ENCODE measurements at regions not wholly inside any gene's neighbourhood (a gene's known extent, or its start where the extent isn't known, plus 50 kb on each side); places are given as distances from the start of the nearest gene placed in this dataset.

GRCh38 chr5:63408984-63409383 lies 553.3 kb downstream of the HTR1A start:
- H3K36me3 ChIP-seq (ENCODE audit: insufficient read depth, low read length) = no peaks in the 10 kb centered on the region
- TF ChIP-seq REST (IDR thresholded peaks at IDR 0.05; ENCODE audit: borderline replicate concordance) (peak; percentile 86), TAF1 (IDR thresholded peaks at IDR 0.05; ENCODE audit: low read depth) (no peak), MXI1 (conservative IDR thresholded peaks at IDR 0.05; ENCODE audit: poor library complexity, severe bottlenecking) (no peak), RAD21 (conservative IDR thresholded peaks at IDR 0.05) (no peak), EZH2 (IDR thresholded peaks at IDR 0.05; ENCODE audit: borderline replicate concordance, insufficient read depth, low read length, poor library complexity, severe bottlenecking) (no peak), EP300 (conservative IDR thresholded peaks at IDR 0.05; ENCODE audit: poor library complexity, severe bottlenecking) (peak; percentile 87), CTCF (IDR thresholded peaks at IDR 0.05; ENCODE audit: poor library complexity, severe bottlenecking) (no peak), SMC3 (conservative IDR thresholded peaks at IDR 0.05; ENCODE audit: poor library complexity) (no peak), POLR2AphosphoS5 (IDR thresholded peaks at IDR 0.05) (peak; percentile 72)
- no peaks in the 10 kb centered on the region for H3F3A ChIP-seq (ENCODE audit: insufficient read depth, low read length, poor library complexity, severe bottlenecking)
- H2AFZ ChIP-seq (ENCODE audit: low read depth, low read length) = no peak overlapping the region
- no peaks in the 10 kb centered on the region for H3K79me2 ChIP-seq (replicated peaks; ENCODE audit: insufficient read depth, low read length)
- H3K9ac ChIP-seq (ENCODE audit: low read length) = no peak overlapping the region
- H3K9me3 ChIP-seq (ENCODE audit: low read length) = no peaks in the 10 kb centered on the region
- no peak overlapping the region for H3K27ac ChIP-seq (ENCODE audit: low read length)
- no peaks in the 10 kb centered on the region for H3K27me3 ChIP-seq (ENCODE audit: insufficient read depth, low read depth, low read length)
- no peaks in the 10 kb centered on the region for H3K9me2 ChIP-seq (ENCODE audit: insufficient read depth, low read length)
- H3K4me2 ChIP-seq (ENCODE audit: low read length) = no peak overlapping the region
- no peak overlapping the region for H3K4me3 ChIP-seq (ENCODE audit: low read length)
- no peaks in the 10 kb centered on the region for H4K20me1 ChIP-seq (ENCODE audit: insufficient read depth)

- TF ChIP-seq REST (IDR thresholded peaks at IDR 0.05; ENCODE audit: borderline replicate concordance) = no peak
- peak; percentile 97 for TF ChIP-seq SMC3 (conservative IDR thresholded peaks at IDR 0.05; ENCODE audit: poor library complexity)
- no peak for TF ChIP-seq TAF1 (IDR thresholded peaks at IDR 0.05; ENCODE audit: low read depth)
- peak; percentile 91 for TF ChIP-seq CTCF (IDR thresholded peaks at IDR 0.05; ENCODE audit: poor library complexity, severe bottlenecking)
- no peak for TF ChIP-seq MXI1 (conservative IDR thresholded peaks at IDR 0.05; ENCODE audit: poor library complexity, severe bottlenecking)
- no peak for TF ChIP-seq EP300 (conservative IDR thresholded peaks at IDR 0.05; ENCODE audit: poor library complexity, severe bottlenecking)
- no peak for TF ChIP-seq POLR2AphosphoS5 (IDR thresholded peaks at IDR 0.05)
- TF ChIP-seq RAD21 (conservative IDR thresholded peaks at IDR 0.05) = peak; percentile 95
- no peak for TF ChIP-seq EZH2 (IDR thresholded peaks at IDR 0.05; ENCODE audit: borderline replicate concordance, insufficient read depth, low read length, poor library complexity, severe bottlenecking)
- H3K9me3 ChIP-seq (ENCODE audit: low read length) = no peaks in the 10 kb centered on the region
- no peak overlapping the region for H3K4me2 ChIP-seq (ENCODE audit: low read length)
- no peak overlapping the region for H3K9ac ChIP-seq (ENCODE audit: low read length)
- H3K27me3 ChIP-seq (ENCODE audit: insufficient read depth, low read depth, low read length) = no peaks in the 10 kb centered on the region
- H4K20me1 ChIP-seq (ENCODE audit: insufficient read depth) = no peaks in the 10 kb centered on the region
- H3K79me2 ChIP-seq (replicated peaks; ENCODE audit: insufficient read depth, low read length) = no peaks in the 10 kb centered on the region
- no peaks in the 10 kb centered on the region for H3K36me3 ChIP-seq (ENCODE audit: insufficient read depth, low read length)
- no peaks in the 10 kb centered on the region for H3F3A ChIP-seq (ENCODE audit: insufficient read depth, low read length, poor library complexity, severe bottlenecking)
- H3K9me2 ChIP-seq (ENCODE audit: insufficient read depth, low read length) = no peaks in the 10 kb centered on the region
- H2AFZ ChIP-seq (ENCODE audit: low read depth, low read length) = no peak overlapping the region
- no peak overlapping the region for H3K27ac ChIP-seq (ENCODE audit: low read length)
- no peak overlapping the region for H3K4me3 ChIP-seq (ENCODE audit: low read length)
These were observed 560.7 kb downstream of the HTR1A start for GRCh38 chr5:63401436-63402046.
